Uterus (tissue), 3 donors: ENCODE measurements at regions not wholly inside any gene's neighbourhood (a gene's known extent, or its start where the extent isn't known, plus 50 kb on each side); places are given as distances from the start of the nearest gene placed in this dataset.

Experiments
- DNase-seq, 2 donors: peaks; one replicate each; pipeline ENCODE4 v3.0.0-alpha.2; 2019 to 2020
- H3K27ac ChIP-seq, 2 donors: fragments of 200-600 bp; sonication (generic); 1 replicate in 1 of 2; 2 replicates in 1 of 2; pipeline ENCODE4 v1.5.1; 2016 to 2018
- H3K27me3 ChIP-seq, 2 donors: fragments of 200-600 bp; sonication (generic); one replicate each; pipeline ENCODE4 v1.5.1; 2018 to 2019; ENCODE audit warnings: control low read depth in 1 of 2
- H3K36me3 ChIP-seq, 2 donors: fragments of 200-600 bp; sonication (generic); one replicate each; pipeline ENCODE4 v1.5.1; 2019; ENCODE audit warnings: control low read depth in 1 of 2
- H3K4me1 ChIP-seq, 2 donors: fragments of 200-600 bp; sonication (generic); one replicate each; pipeline ENCODE4 v1.5.1; 2018 to 2019; ENCODE audit warnings: control low read depth in 1 of 2
- H3K4me3 ChIP-seq, 2 donors: fragments of 200-600 bp; sonication (generic); 1 replicate in 1 of 2; 2 replicates in 1 of 2; pipeline ENCODE4 v1.5.1; 2018 to 2019; ENCODE audit warnings: mild to moderate bottlenecking in 1 of 2
- H3K9me3 ChIP-seq, 2 donors: fragments of 200-600 bp; sonication (generic); one replicate each; pipeline ENCODE4 v1.5.1; 2019; ENCODE audit warnings: control low read depth in 1 of 2
- POLR2A ChIP-seq, 2 donors: fragments of 450-650 bp; IDR thresholded peaks; one replicate each; pipeline ENCODE4 v1.6.1; 2016; ENCODE audit warnings: antibody characterized with exemption in 2 of 2, mild to moderate bottlenecking in 1 of 2, moderate library complexity in 1 of 2
- intact Hi-C: fragments of 100-400 bp; cut with DNase I; formaldehyde crosslinking; loops from one replicate; pipeline ENCODE4 v1.15.1; 2023; ENCODE audit warnings: low total_unique reads
- TF ChIP-seq, protein P1 (sequence below), 4 experiments: fragments of 200-600 bp in 2 of 4; fragments of 450-650 bp in 2 of 4; sonication (generic) in 2 of 4; IDR thresholded peaks; one replicate each; pipeline ENCODE4 v1.5.1; 2016 to 2019; ENCODE audit warnings: antibody characterized with exemption in 4 of 4, mild to moderate bottlenecking in 2 of 4, moderate library complexity in 1 of 4
- donor health status: DM: yes; HTN: yes; CAD: no.

GRCh38 chr4:28675582-28675981 is 1814.9 kb downstream of the STIM2 start:
- intact Hi-C loops = no loop called here

GRCh38 chr4:28677808-28678207 is 1817.2 kb downstream of the STIM2 start:
- DNase-seq = no peak
- H3K27me3 ChIP-seq = no peaks in the 10 kb centered on the region
- no peaks in the 10 kb centered on the region for H3K4me1 ChIP-seq
- no peak overlapping the region for H3K27ac ChIP-seq
- no peaks in the 10 kb centered on the region for H3K36me3 ChIP-seq
- H3K4me3 ChIP-seq = no peak overlapping the region
- H3K9me3 ChIP-seq = no peaks in the 10 kb centered on the region
- intact Hi-C loops = no loop called here
- TF ChIP-seq, protein P1, sequence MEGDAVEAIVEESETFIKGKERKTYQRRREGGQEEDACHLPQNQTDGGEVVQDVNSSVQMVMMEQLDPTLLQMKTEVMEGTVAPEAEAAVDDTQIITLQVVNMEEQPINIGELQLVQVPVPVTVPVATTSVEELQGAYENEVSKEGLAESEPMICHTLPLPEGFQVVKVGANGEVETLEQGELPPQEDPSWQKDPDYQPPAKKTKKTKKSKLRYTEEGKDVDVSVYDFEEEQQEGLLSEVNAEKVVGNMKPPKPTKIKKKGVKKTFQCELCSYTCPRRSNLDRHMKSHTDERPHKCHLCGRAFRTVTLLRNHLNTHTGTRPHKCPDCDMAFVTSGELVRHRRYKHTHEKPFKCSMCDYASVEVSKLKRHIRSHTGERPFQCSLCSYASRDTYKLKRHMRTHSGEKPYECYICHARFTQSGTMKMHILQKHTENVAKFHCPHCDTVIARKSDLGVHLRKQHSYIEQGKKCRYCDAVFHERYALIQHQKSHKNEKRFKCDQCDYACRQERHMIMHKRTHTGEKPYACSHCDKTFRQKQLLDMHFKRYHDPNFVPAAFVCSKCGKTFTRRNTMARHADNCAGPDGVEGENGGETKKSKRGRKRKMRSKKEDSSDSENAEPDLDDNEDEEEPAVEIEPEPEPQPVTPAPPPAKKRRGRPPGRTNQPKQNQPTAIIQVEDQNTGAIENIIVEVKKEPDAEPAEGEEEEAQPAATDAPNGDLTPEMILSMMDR (IDR thresholded peaks at IDR 0.05) = no peak
- no peak for TF ChIP-seq POLR2A (IDR thresholded peaks at IDR 0.05)

More at GRCh38 chr4:28675582-28675981, 1814.9 kb downstream of the STIM2 start:
- H3K27ac ChIP-seq = no peak overlapping the region
- no peaks in the 10 kb centered on the region for H3K36me3 ChIP-seq
- no peaks in the 10 kb centered on the region for H3K9me3 ChIP-seq
- TF ChIP-seq, protein P1 (IDR thresholded peaks at IDR 0.05) = no peak
- TF ChIP-seq POLR2A (IDR thresholded peaks at IDR 0.05) = no peak
- H3K4me1 ChIP-seq = no peaks in the 10 kb centered on the region
- DNase-seq = no peak
- no peak overlapping the region for H3K4me3 ChIP-seq
- H3K27me3 ChIP-seq = no peaks in the 10 kb centered on the region

GRCh38 chr4:28682847-28683246 is 1822.2 kb downstream of the STIM2 start:
- no peak for TF ChIP-seq POLR2A (IDR thresholded peaks at IDR 0.05)
- TF ChIP-seq, protein P1 (IDR thresholded peaks at IDR 0.05) = no peak
- H3K4me3 ChIP-seq = no peak overlapping the region
- no peaks in the 10 kb centered on the region for H3K9me3 ChIP-seq
- H3K4me1 ChIP-seq = no peaks in the 10 kb centered on the region
- no peak for DNase-seq
- no peak overlapping the region for H3K27ac ChIP-seq
- H3K36me3 ChIP-seq = no peaks in the 10 kb centered on the region
- intact Hi-C loops = no loop called here
- no peaks in the 10 kb centered on the region for H3K27me3 ChIP-seq

DNA sequence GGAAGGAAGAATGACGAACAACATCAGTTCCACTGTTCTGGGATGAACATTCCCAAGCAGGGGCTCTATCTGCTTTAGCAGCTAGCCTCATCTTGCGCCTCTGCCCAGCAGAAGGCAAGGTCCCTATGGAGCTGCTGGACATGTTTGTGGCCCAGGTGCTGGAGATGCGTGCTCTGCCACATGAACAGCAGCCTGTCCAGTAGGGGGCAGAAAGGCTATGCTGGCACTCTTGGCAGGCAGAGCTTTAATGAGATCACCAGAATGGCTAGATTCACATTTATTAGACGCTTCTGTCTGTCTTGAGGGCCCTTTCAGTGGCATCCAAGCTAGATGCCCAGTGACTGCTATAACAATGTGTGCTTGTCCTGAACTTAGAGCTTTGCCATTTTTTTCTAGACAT is 1826.0 kb downstream of the STIM2 start:
- H3K9me3 ChIP-seq = no peaks in the 10 kb centered on the region
- no peaks in the 10 kb centered on the region for H3K4me1 ChIP-seq
- H3K36me3 ChIP-seq = no peaks in the 10 kb centered on the region
- TF ChIP-seq, protein P1 (IDR thresholded peaks at IDR 0.05) = no peak
- TF ChIP-seq POLR2A (IDR thresholded peaks at IDR 0.05) = no peak
- intact Hi-C loops = no loop called here
- no peak overlapping the region for H3K4me3 ChIP-seq
- no peaks in the 10 kb centered on the region for H3K27me3 ChIP-seq
- no peak overlapping the region for H3K27ac ChIP-seq
- DNase-seq = no peak

- H3K9me3 ChIP-seq = no peaks in the 10 kb centered on the region
- DNase-seq = no peak
- TF ChIP-seq, protein P1 (IDR thresholded peaks at IDR 0.05) = no peak
- no peaks in the 10 kb centered on the region for H3K27me3 ChIP-seq
- H3K4me1 ChIP-seq = no peaks in the 10 kb centered on the region
- intact Hi-C loops = no loop called here
- H3K27ac ChIP-seq = no peak overlapping the region
- no peaks in the 10 kb centered on the region for H3K36me3 ChIP-seq
- no peak overlapping the region for H3K4me3 ChIP-seq
Observed at GRCh38 chr4:28690890-28691289, 1830.2 kb downstream of the STIM2 start.
